ENCODE measurements at regions not wholly inside any gene's neighbourhood (a gene's known extent, or its start where the extent isn't known, plus 50 kb on each side); places are given as distances from the start of the nearest gene placed in this dataset.

DNA sequence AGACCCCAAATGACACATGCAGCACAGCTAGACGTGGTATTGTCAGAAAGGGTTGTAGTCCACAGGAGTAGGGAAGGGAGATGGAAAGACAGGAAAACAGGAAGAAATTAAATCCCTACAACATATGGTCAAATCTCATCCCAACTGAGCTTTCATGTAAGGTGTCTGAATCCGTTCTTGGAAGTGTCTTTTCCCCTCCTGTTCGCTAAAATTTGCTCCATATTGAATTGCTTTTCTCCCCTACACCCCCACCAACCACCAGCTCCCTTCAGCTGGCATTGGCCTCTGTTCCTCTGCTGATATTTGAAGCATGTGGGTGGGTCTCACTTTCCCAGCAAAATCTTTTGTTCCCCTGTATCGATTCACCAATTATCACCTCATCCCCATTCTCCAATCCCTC, 376.2 kb upstream of the WWC1 start:
- no peak for TF ChIP-seq EP300 (IDR thresholded peaks at IDR 0.05; ENCODE audit: low read depth)
- no peak for TF ChIP-seq POLR2A (IDR thresholded peaks at IDR 0.05)
- TF ChIP-seq, protein P1, sequence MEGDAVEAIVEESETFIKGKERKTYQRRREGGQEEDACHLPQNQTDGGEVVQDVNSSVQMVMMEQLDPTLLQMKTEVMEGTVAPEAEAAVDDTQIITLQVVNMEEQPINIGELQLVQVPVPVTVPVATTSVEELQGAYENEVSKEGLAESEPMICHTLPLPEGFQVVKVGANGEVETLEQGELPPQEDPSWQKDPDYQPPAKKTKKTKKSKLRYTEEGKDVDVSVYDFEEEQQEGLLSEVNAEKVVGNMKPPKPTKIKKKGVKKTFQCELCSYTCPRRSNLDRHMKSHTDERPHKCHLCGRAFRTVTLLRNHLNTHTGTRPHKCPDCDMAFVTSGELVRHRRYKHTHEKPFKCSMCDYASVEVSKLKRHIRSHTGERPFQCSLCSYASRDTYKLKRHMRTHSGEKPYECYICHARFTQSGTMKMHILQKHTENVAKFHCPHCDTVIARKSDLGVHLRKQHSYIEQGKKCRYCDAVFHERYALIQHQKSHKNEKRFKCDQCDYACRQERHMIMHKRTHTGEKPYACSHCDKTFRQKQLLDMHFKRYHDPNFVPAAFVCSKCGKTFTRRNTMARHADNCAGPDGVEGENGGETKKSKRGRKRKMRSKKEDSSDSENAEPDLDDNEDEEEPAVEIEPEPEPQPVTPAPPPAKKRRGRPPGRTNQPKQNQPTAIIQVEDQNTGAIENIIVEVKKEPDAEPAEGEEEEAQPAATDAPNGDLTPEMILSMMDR (IDR thresholded peaks at IDR 0.05): no peak
- TF ChIP-seq POLR2AphosphoS5 (IDR thresholded peaks at IDR 0.05): no peak
- 79 to 89% methylated on average over 4 of the region's 4 CpGs for WGBS, 2 donors (ENCODE audit: low coverage in 1 of 2)
- Histone ChIP-seq H3K4me1 (no peaks in the 10 kb centered on the region), H3K27ac (no peak overlapping the region), H3K9me3 (no peaks in the 10 kb centered on the region), H3K4me3 (no peak overlapping the region), H3K36me3 (no peaks in the 10 kb centered on the region), H3K27me3 (no peaks in the 10 kb centered on the region)
- no peak for DNase-seq
- in situ Hi-C loops (cut with MboI; ENCODE audit: low pct_ligation_motif_present in 1 of 4, low pct_unique_long_range_greater_than_20kb in 1 of 4, low sequenced_read_pairs in 3 of 4): no loop called here
- intact Hi-C loops (cut with DNase I; ENCODE audit: low total_unique reads): no loop called here

DNA sequence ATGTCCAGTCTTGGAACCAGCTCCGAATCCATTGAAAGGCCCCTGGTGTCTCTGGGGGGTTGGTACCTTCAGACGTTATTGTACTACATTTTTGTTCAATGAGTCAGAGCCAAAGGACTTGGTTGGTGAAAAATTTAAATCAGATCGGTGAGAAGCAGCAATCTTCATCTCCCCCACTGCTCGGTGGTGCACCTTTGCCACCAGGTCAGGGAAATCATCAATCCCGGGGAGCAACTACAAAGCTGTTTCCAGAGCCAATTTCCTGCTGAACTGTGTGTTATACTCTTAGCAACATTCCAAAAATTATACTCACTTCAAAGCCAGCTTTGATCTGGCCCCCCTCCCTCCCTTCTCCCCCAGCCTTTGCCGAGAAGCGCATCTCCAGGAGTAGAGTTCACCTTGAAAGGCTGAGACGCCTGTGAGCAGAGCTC, 375.2 kb upstream of the WWC1 start:
- H3K27me3 ChIP-seq: no peaks in the 10 kb centered on the region
- no peaks in the 10 kb centered on the region for H3K9me3 ChIP-seq
- no peak overlapping the region for H3K27ac ChIP-seq
- intact Hi-C loops (cut with DNase I; ENCODE audit: low total_unique reads) (no loop called here), in situ Hi-C loops (cut with MboI; ENCODE audit: low pct_ligation_motif_present in 1 of 4, low pct_unique_long_range_greater_than_20kb in 1 of 4, low sequenced_read_pairs in 3 of 4) (no loop called here)
- 53 to 65% methylated on average over 2 to 8 of the region's 8 CpGs for WGBS, 2 donors (ENCODE audit: low coverage in 1 of 2)
- H3K4me1 ChIP-seq: no peaks in the 10 kb centered on the region
- TF ChIP-seq POLR2AphosphoS5 (IDR thresholded peaks at IDR 0.05) (no peak), POLR2A (IDR thresholded peaks at IDR 0.05) (no peak), EP300 (IDR thresholded peaks at IDR 0.05; ENCODE audit: low read depth) (no peak)
- TF ChIP-seq, protein P1 (IDR thresholded peaks at IDR 0.05): no peak
- DNase-seq: no peak
- H3K4me3 ChIP-seq: no peak overlapping the region
- no peaks in the 10 kb centered on the region for H3K36me3 ChIP-seq

GRCh38 chr5:167916706-167917105, 374.7 kb upstream of the WWC1 start:
- in situ Hi-C loops (cut with MboI; ENCODE audit: low pct_ligation_motif_present in 1 of 4, low pct_unique_long_range_greater_than_20kb in 1 of 4, low sequenced_read_pairs in 3 of 4): no loop called here
- Histone ChIP-seq H3K4me1 (no peaks in the 10 kb centered on the region), H3K36me3 (no peaks in the 10 kb centered on the region), H3K4me3 (no peak overlapping the region), H3K9me3 (no peaks in the 10 kb centered on the region), H3K27ac (no peak overlapping the region), H3K27me3 (no peaks in the 10 kb centered on the region)
- intact Hi-C loops (cut with DNase I; ENCODE audit: low total_unique reads): no loop called here
- DNase-seq: peak; percentile 14
- 39 to 61% methylated on average over 4 of the region's 4 CpGs for WGBS, 2 donors (ENCODE audit: low coverage in 1 of 2)
- TF ChIP-seq, protein P1 (IDR thresholded peaks at IDR 0.05): no peak
- TF ChIP-seq POLR2A (IDR thresholded peaks at IDR 0.05) (no peak), EP300 (IDR thresholded peaks at IDR 0.05; ENCODE audit: low read depth) (no peak)

GRCh38 chr5:167918184-167918812, 373.1 kb upstream of the WWC1 start:
- 31 to 67% methylated on average over 2 to 11 of the region's 11 CpGs for WGBS, 2 donors (ENCODE audit: low coverage in 1 of 2)
- H3K36me3 ChIP-seq: no peaks in the 10 kb centered on the region
- H3K4me1 ChIP-seq: no peaks in the 10 kb centered on the region
- H3K4me3 ChIP-seq: no peak overlapping the region
- intact Hi-C loops (cut with DNase I; ENCODE audit: low total_unique reads) (no loop called here), in situ Hi-C loops (cut with MboI; ENCODE audit: low pct_ligation_motif_present in 1 of 4, low pct_unique_long_range_greater_than_20kb in 1 of 4, low sequenced_read_pairs in 3 of 4) (no loop called here)
- no peak overlapping the region for H3K27ac ChIP-seq
- H3K27me3 ChIP-seq: no peaks in the 10 kb centered on the region
- no peaks in the 10 kb centered on the region for H3K9me3 ChIP-seq
- DNase-seq: no peak
- TF ChIP-seq EP300 (IDR thresholded peaks at IDR 0.05; ENCODE audit: low read depth): no peak

All from transverse colon (tissue), 4 donors.